Activated B cell treated with CpG ODN at 0.5 μM for 24 hours (primary cell): ENCODE measurements at regions not wholly inside any gene's neighbourhood (a gene's known extent, or its start where the extent isn't known, plus 50 kb on each side); places are given as distances from the start of the nearest gene placed in this dataset.
A peak's percentile ranks its signal among the peaks of the same experiment; 100 is the strongest.
"Not testable (repeated sequence)": the region's sequence is repeated elsewhere in the genome, so short reads cannot be mapped to it uniquely, and the experiment has no call there.

Experiments
- ATAC-seq: fragments of 200-7000 bp; cut with Tn5 transposase; one replicate; pipeline ENCODE4 v1.10.0; 2021; ENCODE audit warnings: low read depth, mild to moderate bottlenecking, moderate library complexity
- CTCF ChIA-PET: fragments of 350-600 bp; sonication (Branson Sonifier 250); formaldehyde crosslinking; loops from one replicate; lab custom pipeline; 2021; ENCODE audit warnings: antibody characterized with exemption; lab: Charles Lee
- POLR2A ChIA-PET: fragments of 350-600 bp; sonication (Branson Sonifier 250); formaldehyde crosslinking; loops from one replicate; lab custom pipeline; 2021; ENCODE audit warnings: antibody characterized with exemption; lab: Charles Lee
- DNase-seq: peaks from one replicate; pipeline ENCODE4 v3.0.0; 2022
- H3K27ac Mint-ChIP-seq: one replicate; pipeline ENCODE4 v1.8.0; 2020; ENCODE audit warnings: mixed read lengths
- H3K27me3 Mint-ChIP-seq: one replicate; pipeline ENCODE4 v1.8.0; 2021; ENCODE audit warnings: mixed read lengths
- H3K36me3 Mint-ChIP-seq: one replicate; pipeline ENCODE4 v1.8.0; 2021; ENCODE audit warnings: low read depth, mixed read lengths
- H3K4me1 Mint-ChIP-seq: one replicate; pipeline ENCODE4 v1.8.0; 2021; ENCODE audit warnings: mixed read lengths
- H3K4me3 Mint-ChIP-seq: one replicate; pipeline ENCODE4 v1.8.0; 2020; ENCODE audit warnings: mild to moderate bottlenecking, mixed read lengths
- H3K9me3 Mint-ChIP-seq: one replicate; pipeline ENCODE4 v1.8.0; 2020; ENCODE audit warnings: mixed read lengths
- intact Hi-C: fragments of 100-400 bp; cut with micrococcal nuclease; formaldehyde crosslinking; loops from one replicate; pipeline ENCODE4 v1.15.1; 2024

DNA sequence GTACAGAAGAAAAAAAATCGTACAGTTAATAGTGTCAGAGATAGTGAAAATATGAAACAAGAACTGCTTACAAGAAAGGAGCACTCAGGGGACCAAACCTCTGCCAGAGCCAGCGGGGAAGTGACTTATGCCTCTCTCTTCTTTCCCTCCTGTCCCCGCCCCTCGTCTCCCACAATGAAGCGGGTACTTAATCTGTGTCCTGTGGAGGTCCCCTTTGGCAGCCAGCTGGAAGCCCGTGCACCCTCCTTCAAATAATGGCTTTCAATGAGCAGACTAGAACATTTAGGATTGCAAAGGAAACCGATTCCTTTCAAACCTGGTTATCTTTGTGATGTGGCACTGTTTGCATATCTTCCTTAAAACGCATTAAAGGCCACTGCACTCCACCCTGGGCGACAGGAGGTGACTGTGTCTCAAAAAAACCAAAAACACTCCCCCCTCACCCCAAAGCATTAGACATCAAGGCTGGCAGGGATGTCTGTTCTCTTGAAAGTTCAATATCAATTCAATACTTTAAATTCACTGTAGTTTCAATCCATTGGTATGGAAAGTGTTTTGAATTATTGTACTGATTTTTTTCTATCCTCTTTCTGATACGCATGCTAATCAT is 51.7 kb downstream of the PPIAL4C start:
- CTCF ChIA-PET, H3K4me3 Mint-ChIP-seq, H3K9me3 Mint-ChIP-seq, POLR2A ChIA-PET, H3K36me3 Mint-ChIP-seq, H3K27me3 Mint-ChIP-seq, intact Hi-C loops, DNase-seq, ATAC-seq: not testable (repeated sequence)
- Mint-ChIP-seq H3K27ac (peak overlapping the region; percentile 100), H3K4me1 (peaks cover 21% of the 10 kb centered on the region)

GRCh38 chr1:149636286-149637122 is 52.9 kb downstream of the PPIAL4C start:
- CTCF ChIA-PET, H3K27me3 Mint-ChIP-seq, H3K9me3 Mint-ChIP-seq, H3K36me3 Mint-ChIP-seq, intact Hi-C loops: not testable (repeated sequence)
- H3K4me1 Mint-ChIP-seq = peaks cover 21% of the 10 kb centered on the region
- H3K4me3 Mint-ChIP-seq = peak overlapping the region; percentile 93
- ATAC-seq (peak; percentile 84), DNase-seq (peak; percentile 80)
- POLR2A ChIA-PET = interaction anchor here (0.7 kb wide), 1 partner anchor 1373 kb away, joined by 3 read pairs; no protein-coding TSS in a partner anchor
- H3K27ac Mint-ChIP-seq = peak overlapping the region; percentile 100

- H3K27me3 Mint-ChIP-seq, POLR2A ChIA-PET, H3K4me3 Mint-ChIP-seq, ATAC-seq, DNase-seq, H3K36me3 Mint-ChIP-seq, CTCF ChIA-PET, H3K27ac Mint-ChIP-seq, intact Hi-C loops, H3K9me3 Mint-ChIP-seq: not testable (repeated sequence)
- peaks cover 21% of the 10 kb centered on the region for H3K4me1 Mint-ChIP-seq
These were observed 54.8 kb downstream of the PPIAL4C start for GRCh38 chr1:149638481-149638880.

DNA sequence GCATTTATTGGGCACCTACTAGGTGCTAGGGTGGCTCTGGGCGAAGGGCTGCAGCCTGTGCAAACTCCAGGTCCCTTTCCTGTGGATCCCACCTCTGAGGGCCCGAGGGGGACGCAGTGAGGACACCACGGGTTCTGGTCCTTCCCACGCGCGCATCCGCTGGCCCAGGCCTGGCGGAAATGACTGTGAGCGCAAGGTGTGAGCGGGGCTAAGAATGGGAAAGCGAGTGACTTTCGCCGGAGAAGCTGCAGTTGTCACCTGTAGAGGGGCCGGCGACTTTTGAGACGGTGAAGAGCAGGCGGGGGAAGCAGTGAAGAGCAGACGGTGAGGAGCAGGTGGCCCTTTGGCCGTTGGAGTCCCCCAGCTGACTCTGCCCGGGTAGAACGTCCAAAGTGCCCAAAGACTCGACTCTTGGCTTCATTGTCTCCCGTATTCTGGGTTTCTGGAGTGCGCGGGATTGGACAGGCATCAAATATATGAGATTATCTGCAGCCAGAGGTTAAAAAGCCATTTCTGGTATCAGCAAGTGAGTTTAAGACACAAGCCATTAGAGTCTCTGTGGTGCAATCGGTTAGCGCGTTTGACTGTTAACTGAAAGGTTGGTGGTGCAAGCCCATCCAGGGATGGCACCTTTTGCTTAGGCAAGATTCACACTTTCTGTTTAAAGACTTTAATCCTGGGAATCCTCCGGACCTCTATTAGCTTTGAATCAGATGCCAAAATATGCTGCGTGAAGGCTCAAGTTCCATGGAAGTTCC is 55.4 kb downstream of the PPIAL4C start:
- H3K9me3 Mint-ChIP-seq, POLR2A ChIA-PET, ATAC-seq, CTCF ChIA-PET, DNase-seq, H3K27ac Mint-ChIP-seq, H3K27me3 Mint-ChIP-seq, H3K36me3 Mint-ChIP-seq, H3K4me3 Mint-ChIP-seq, intact Hi-C loops: not testable (repeated sequence)
- peaks cover 19% of the 10 kb centered on the region for H3K4me1 Mint-ChIP-seq

GRCh38 chr1:149641179-149641578 is 57.5 kb downstream of the PPIAL4C start:
- ATAC-seq = not testable (repeated sequence)

GRCh38 chr1:149644818-149645217 is 61.2 kb downstream of the PPIAL4C start:
- CTCF ChIA-PET, H3K36me3 Mint-ChIP-seq, intact Hi-C loops, ATAC-seq, H3K4me3 Mint-ChIP-seq, H3K27ac Mint-ChIP-seq, H3K4me1 Mint-ChIP-seq, DNase-seq, H3K9me3 Mint-ChIP-seq, H3K27me3 Mint-ChIP-seq: not testable (repeated sequence)
- POLR2A ChIA-PET = interaction anchor here (0.6 kb wide), 1 partner anchor 1279 kb away, joined by 5 read pairs; no protein-coding TSS in a partner anchor

More at GRCh38 chr1:149641179-149641578, 57.5 kb downstream of the PPIAL4C start:
- H3K36me3 Mint-ChIP-seq, POLR2A ChIA-PET, CTCF ChIA-PET, H3K4me3 Mint-ChIP-seq, H3K9me3 Mint-ChIP-seq, DNase-seq, intact Hi-C loops, H3K27me3 Mint-ChIP-seq, H3K27ac Mint-ChIP-seq: not testable (repeated sequence)
- peaks cover 11% of the 10 kb centered on the region for H3K4me1 Mint-ChIP-seq

- H3K9me3 Mint-ChIP-seq, POLR2A ChIA-PET, H3K36me3 Mint-ChIP-seq, H3K27me3 Mint-ChIP-seq, intact Hi-C loops, CTCF ChIA-PET, H3K4me1 Mint-ChIP-seq: not testable (repeated sequence)
- Mint-ChIP-seq H3K4me3 (peak overlapping the region; percentile 88), H3K27ac (peak overlapping the region; percentile 71)
- ATAC-seq (peak; percentile 58), DNase-seq (peak; percentile 29)
These were observed 62.8 kb downstream of the PPIAL4C start for GRCh38 chr1:149646360-149647017.

DNA sequence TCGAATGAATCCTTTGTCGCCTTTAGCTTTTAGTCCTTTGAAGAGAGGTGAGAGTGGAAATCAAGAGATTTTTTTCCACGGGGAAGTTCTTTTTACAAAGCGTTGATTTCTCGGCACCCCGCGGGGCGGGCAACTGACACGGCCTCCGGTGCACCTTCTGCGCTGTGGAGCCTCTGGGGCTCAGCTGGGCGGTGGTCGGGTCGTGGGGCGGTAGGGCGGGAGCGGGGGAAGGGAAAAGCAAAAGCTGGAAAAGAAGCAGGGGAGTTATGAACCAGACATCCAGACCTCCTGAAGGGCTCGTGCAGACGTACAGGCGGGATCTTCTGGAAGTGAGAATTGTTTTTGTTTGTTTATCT is 63.3 kb downstream of the PPIAL4C start:
- POLR2A ChIA-PET, CTCF ChIA-PET, H3K27ac Mint-ChIP-seq, intact Hi-C loops, H3K9me3 Mint-ChIP-seq, DNase-seq, H3K27me3 Mint-ChIP-seq, H3K36me3 Mint-ChIP-seq, H3K4me1 Mint-ChIP-seq: not testable (repeated sequence)
- peak; percentile 31 for ATAC-seq
- peak overlapping the region; percentile 88 for H3K4me3 Mint-ChIP-seq

GRCh38 chr1:149657750-149658149 is 74.1 kb downstream of the PPIAL4C start:
- intact Hi-C loops, H3K4me3 Mint-ChIP-seq, POLR2A ChIA-PET, H3K27ac Mint-ChIP-seq, H3K27me3 Mint-ChIP-seq, CTCF ChIA-PET, DNase-seq, H3K36me3 Mint-ChIP-seq, H3K4me1 Mint-ChIP-seq, ATAC-seq, H3K9me3 Mint-ChIP-seq: not testable (repeated sequence)

DNA sequence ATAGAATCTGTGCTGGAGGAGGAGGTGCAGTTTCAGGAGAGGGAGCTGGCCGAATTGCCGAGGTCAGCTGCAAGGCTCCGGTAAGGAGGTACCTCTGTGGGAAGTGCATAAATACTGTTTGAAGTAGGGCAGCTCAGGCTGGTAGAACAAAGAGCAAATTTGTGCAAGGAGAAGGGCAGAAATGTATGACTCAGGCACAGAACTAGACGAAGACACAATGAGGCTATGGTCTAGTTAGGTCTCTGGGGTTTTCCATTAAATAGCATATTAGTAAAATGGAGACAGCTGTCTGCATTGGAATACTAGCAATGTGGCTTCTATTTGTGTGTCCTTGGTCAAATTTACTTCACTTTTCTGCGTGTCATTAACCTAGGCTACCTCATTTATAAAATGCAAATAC is 74.5 kb downstream of the PPIAL4C start:
- H3K9me3 Mint-ChIP-seq, H3K27me3 Mint-ChIP-seq, POLR2A ChIA-PET: not testable (repeated sequence)

GRCh38 chr1:149664624-149665023 is 81.0 kb downstream of the PPIAL4C start:
- H3K27me3 Mint-ChIP-seq, H3K4me3 Mint-ChIP-seq, H3K9me3 Mint-ChIP-seq, intact Hi-C loops, H3K36me3 Mint-ChIP-seq, CTCF ChIA-PET, H3K27ac Mint-ChIP-seq, POLR2A ChIA-PET, DNase-seq, ATAC-seq, H3K4me1 Mint-ChIP-seq: not testable (repeated sequence)

More for the DNA sequence above, 74.5 kb downstream of the PPIAL4C start:
- H3K4me1 Mint-ChIP-seq, H3K36me3 Mint-ChIP-seq, CTCF ChIA-PET, intact Hi-C loops, DNase-seq, H3K4me3 Mint-ChIP-seq, H3K27ac Mint-ChIP-seq, ATAC-seq: not testable (repeated sequence)
